ENCODE measurements at regions not wholly inside any gene's neighbourhood (a gene's known extent, or its start where the extent isn't known, plus 50 kb on each side); places are given as distances from the start of the nearest gene placed in this dataset.
"Not testable (repeated sequence)": the region's sequence is repeated elsewhere in the genome, so short reads cannot be mapped to it uniquely, and the experiment has no call there.

DNA sequence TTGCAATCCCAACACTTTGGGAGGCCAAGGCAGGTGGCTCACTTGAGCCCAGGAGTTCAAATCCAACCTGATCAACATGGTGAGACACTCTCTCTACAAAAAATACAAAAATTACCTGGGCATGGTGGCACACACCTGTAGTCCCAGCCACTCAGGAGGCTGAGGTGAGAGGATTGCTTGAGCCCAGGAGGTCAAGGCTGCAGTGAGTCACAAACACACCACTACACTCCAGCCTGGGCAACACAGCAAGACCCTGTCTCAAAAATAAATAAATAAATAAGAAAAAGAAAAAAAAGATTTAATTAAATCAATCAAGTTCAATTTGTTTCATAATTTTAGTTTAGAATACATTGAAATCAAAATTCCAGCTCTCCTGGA is 242.2 kb downstream of the LY86 start:
- not testable (repeated sequence) for TF ChIP-seq POLR2AphosphoS5, EP300 (IDR thresholded peaks at IDR 0.05)
- TF ChIP-seq, protein P1, sequence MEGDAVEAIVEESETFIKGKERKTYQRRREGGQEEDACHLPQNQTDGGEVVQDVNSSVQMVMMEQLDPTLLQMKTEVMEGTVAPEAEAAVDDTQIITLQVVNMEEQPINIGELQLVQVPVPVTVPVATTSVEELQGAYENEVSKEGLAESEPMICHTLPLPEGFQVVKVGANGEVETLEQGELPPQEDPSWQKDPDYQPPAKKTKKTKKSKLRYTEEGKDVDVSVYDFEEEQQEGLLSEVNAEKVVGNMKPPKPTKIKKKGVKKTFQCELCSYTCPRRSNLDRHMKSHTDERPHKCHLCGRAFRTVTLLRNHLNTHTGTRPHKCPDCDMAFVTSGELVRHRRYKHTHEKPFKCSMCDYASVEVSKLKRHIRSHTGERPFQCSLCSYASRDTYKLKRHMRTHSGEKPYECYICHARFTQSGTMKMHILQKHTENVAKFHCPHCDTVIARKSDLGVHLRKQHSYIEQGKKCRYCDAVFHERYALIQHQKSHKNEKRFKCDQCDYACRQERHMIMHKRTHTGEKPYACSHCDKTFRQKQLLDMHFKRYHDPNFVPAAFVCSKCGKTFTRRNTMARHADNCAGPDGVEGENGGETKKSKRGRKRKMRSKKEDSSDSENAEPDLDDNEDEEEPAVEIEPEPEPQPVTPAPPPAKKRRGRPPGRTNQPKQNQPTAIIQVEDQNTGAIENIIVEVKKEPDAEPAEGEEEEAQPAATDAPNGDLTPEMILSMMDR (IDR thresholded peaks at IDR 0.05): not testable (repeated sequence)
